ENCODE measurements at regions not wholly inside any gene's neighbourhood (a gene's known extent, or its start where the extent isn't known, plus 50 kb on each side); places are given as distances from the start of the nearest gene placed in this dataset.

DNA sequence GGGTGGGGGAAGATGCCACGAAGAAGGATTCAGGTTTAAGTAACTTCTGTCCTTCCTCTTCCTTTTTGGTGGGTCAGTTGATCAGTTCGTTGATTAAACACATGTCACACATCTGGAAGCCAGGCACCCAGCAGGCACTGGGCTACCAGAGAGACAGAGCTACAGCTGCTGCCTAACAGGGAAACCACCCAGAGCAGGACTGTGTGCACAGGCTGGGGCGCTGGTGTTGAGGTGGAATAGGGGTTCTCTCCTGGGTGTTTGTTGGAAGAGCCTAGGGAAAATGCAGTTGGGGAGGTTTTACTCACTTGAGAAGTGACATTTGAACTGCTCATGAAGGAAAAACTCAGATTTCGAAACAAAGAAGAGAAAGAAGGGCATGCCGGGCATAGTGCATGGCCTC, 152.4 kb downstream of the IRX5 start:
- ATAC-seq (ENCODE audit: low read depth) (no peak), DNase-seq (no peak)
- POLR2A ChIA-PET (ENCODE audit: unreplicated experiment): no interaction called here
- Histone ChIP-seq H3K36me3 (ENCODE audit: control insufficient read depth, insufficient read depth, low read length) (no peaks in the 10 kb centered on the region), H3K9ac (ENCODE audit: low read depth, low read length) (no peak overlapping the region), H2BK15ac (ENCODE audit: low read depth, low read length) (no peak overlapping the region), H3K27ac (ENCODE audit: insufficient read depth, low read length) (no peak overlapping the region), H2BK20ac (ENCODE audit: low read depth, low read length) (no peak overlapping the region), H3K4me1 (ENCODE audit: control insufficient read depth, insufficient read depth, low read length) (no peaks in the 10 kb centered on the region), H2AK5ac (ENCODE audit: low read depth, low read length) (no peak overlapping the region), H3K4me2 (ENCODE audit: low read depth, low read length) (no peak overlapping the region), H3K9me1 (ENCODE audit: insufficient read depth, low read length) (no peaks in the 10 kb centered on the region), H3K14ac (replicated peaks; ENCODE audit: low read depth, low read length) (no peak overlapping the region), H2AFZ (replicated peaks; ENCODE audit: low read length, poor library complexity) (no peak overlapping the region), H3K79me1 (ENCODE audit: low read depth in 1 of 2, low read length in 2 of 2) (no peaks in the 10 kb centered on the region), H3K4ac (ENCODE audit: low read depth, low read length) (no peak overlapping the region), H3K23ac (ENCODE audit: low read depth, low read length) (no peak overlapping the region), H4K5ac (ENCODE audit: low read depth, low read length) (no peak overlapping the region), H3K4me3 (ENCODE audit: insufficient read depth, low read depth, low read length) (no peak overlapping the region), H3K9me3 (ENCODE audit: control insufficient read depth, insufficient read depth, low read length) (peaks cover 5% of the 10 kb centered on the region; the same call in 1 of the 2 replicates), H3K56ac (ENCODE audit: extremely low read depth, insufficient read depth, low read length) (no peak overlapping the region), H3K18ac (ENCODE audit: low read depth, low read length) (no peak overlapping the region), H2BK120ac (ENCODE audit: low read depth, low read length) (no peak overlapping the region), H4K91ac (ENCODE audit: insufficient read depth, low read depth, low read length) (no peak overlapping the region), H4K20me1 (ENCODE audit: insufficient read depth, low read length) (no peaks in the 10 kb centered on the region), H4K8ac (ENCODE audit: low read depth in 2 of 2, low read length in 2 of 2) (no peak overlapping the region), H2AK9ac (replicated peaks; ENCODE audit: low read depth, low read length, poor library complexity) (no peak overlapping the region), H3K27me3 (ENCODE audit: control insufficient read depth, insufficient read depth, low read length) (no peaks in the 10 kb centered on the region), H2BK5ac (ENCODE audit: low read depth, low read length, poor library complexity, severe bottlenecking) (no peak overlapping the region)
- intact Hi-C loops (cut with micrococcal nuclease): no loop called here
- 13% methylated on average over 1 of the region's 5 CpGs; no CpG with 5 or more reads in 1 of the 2 experiments for WGBS, 2 experiments (ENCODE audit: extremely low coverage in 2 of 2, insufficient read length in 1 of 2)
- in situ Hi-C loops (cut with MboI; ENCODE audit: low sequenced_read_pairs): no loop called here
- CTCF ChIA-PET: no interaction called here
- BruUV-seq (replicated peaks): no TSS peak
- dilution Hi-C loops (cut with HindIII; ENCODE audit: low sequenced_read_pairs, unreplicated experiment): no loop called here
- TF ChIP-seq, protein P1, sequence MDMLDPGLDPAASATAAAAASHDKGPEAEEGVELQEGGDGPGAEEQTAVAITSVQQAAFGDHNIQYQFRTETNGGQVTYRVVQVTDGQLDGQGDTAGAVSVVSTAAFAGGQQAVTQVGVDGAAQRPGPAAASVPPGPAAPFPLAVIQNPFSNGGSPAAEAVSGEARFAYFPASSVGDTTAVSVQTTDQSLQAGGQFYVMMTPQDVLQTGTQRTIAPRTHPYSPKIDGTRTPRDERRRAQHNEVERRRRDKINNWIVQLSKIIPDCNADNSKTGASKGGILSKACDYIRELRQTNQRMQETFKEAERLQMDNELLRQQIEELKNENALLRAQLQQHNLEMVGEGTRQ (IDR thresholded peaks at IDR 0.05; ENCODE audit: low read depth, low read length): no peak
- TF ChIP-seq BHLHE40 (IDR thresholded peaks at IDR 0.05; ENCODE audit: low read depth, low read length) (no peak), NFE2L2 (IDR thresholded peaks at IDR 0.05; ENCODE audit: low read depth, low read length) (no peak), RFX5 (IDR thresholded peaks at IDR 0.05; ENCODE audit: low read depth, low read length) (no peak)
- TF ChIP-seq, protein P2, sequence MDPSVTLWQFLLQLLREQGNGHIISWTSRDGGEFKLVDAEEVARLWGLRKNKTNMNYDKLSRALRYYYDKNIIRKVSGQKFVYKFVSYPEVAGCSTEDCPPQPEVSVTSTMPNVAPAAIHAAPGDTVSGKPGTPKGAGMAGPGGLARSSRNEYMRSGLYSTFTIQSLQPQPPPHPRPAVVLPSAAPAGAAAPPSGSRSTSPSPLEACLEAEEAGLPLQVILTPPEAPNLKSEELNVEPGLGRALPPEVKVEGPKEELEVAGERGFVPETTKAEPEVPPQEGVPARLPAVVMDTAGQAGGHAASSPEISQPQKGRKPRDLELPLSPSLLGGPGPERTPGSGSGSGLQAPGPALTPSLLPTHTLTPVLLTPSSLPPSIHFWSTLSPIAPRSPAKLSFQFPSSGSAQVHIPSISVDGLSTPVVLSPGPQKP (IDR thresholded peaks at IDR 0.05; ENCODE audit: borderline replicate concordance, low read depth, low read length): no peak

Data from IMR-90 (cell line).